CD1c-positive myeloid dendritic cell (primary cell): ENCODE measurements at regions not wholly inside any gene's neighbourhood (a gene's known extent, or its start where the extent isn't known, plus 50 kb on each side); places are given as distances from the start of the nearest gene placed in this dataset.

Experiments
- DNase-seq: peaks from one replicate; pipeline ENCODE4 v3.0.0-alpha.2; 2016; ENCODE audit errors: extremely low spot score

- no peak for DNase-seq
Measured at GRCh38 chr4:156654410-156654809, 317.2 kb downstream of the PDGFC start.

GRCh38 chr4:156643826-156644225 lies 327.8 kb downstream of the PDGFC start:
- DNase-seq: no peak

GRCh38 chr4:156642161-156642560 lies 329.4 kb downstream of the PDGFC start:
- DNase-seq: no peak

- DNase-seq: no peak
Measured at GRCh38 chr4:156638925-156639605, 332.5 kb downstream of the PDGFC start.

- DNase-seq: no peak
Measured at GRCh38 chr4:156638334-156638733, 333.3 kb downstream of the PDGFC start.

GRCh38 chr4:156636381-156636780 lies 335.2 kb downstream of the PDGFC start:
- no peak for DNase-seq

- DNase-seq: no peak
Measured at GRCh38 chr4:156635051-156635450, 336.5 kb downstream of the PDGFC start.

GRCh38 chr4:156634612-156635011 lies 337.0 kb downstream of the PDGFC start:
- DNase-seq: no peak

GRCh38 chr4:156633847-156634246 lies 337.8 kb downstream of the PDGFC start:
- no peak for DNase-seq

GRCh38 chr4:156628858-156629257 lies 342.7 kb downstream of the PDGFC start:
- DNase-seq: no peak

GRCh38 chr4:156623376-156623775 lies 348.2 kb downstream of the PDGFC start:
- DNase-seq: no peak

GRCh38 chr4:156620786-156621185 lies 350.8 kb downstream of the PDGFC start:
- DNase-seq: no peak

GRCh38 chr4:156619154-156619934 lies 352.3 kb downstream of the PDGFC start:
- DNase-seq: no peak

- DNase-seq: no peak
Measured at GRCh38 chr4:156615066-156615531, 356.5 kb downstream of the PDGFC start.

- DNase-seq: no peak
Measured at GRCh38 chr4:156614536-156614935, 357.1 kb downstream of the PDGFC start.

- peak; percentile 67 for DNase-seq
Measured at GRCh38 chr4:156609421-156609820, 362.2 kb downstream of the PDGFC start.

- no peak for DNase-seq
Measured at GRCh38 chr4:156608651-156609050, 362.9 kb downstream of the PDGFC start.

- DNase-seq: no peak
Measured at GRCh38 chr4:156607478-156607857, 364.1 kb downstream of the PDGFC start.

- DNase-seq: no peak
Measured at GRCh38 chr4:156606554-156607477, 364.8 kb downstream of the PDGFC start.

- DNase-seq: no peak
Measured at GRCh38 chr4:156598138-156598681, 373.4 kb downstream of the PDGFC start.

- peak; percentile 32 for DNase-seq
Measured at GRCh38 chr4:156596706-156597329, 374.8 kb downstream of the PDGFC start.
